ENCODE measurements at regions not wholly inside any gene's neighbourhood (a gene's known extent, or its start where the extent isn't known, plus 50 kb on each side); places are given as distances from the start of the nearest gene placed in this dataset.

DNA sequence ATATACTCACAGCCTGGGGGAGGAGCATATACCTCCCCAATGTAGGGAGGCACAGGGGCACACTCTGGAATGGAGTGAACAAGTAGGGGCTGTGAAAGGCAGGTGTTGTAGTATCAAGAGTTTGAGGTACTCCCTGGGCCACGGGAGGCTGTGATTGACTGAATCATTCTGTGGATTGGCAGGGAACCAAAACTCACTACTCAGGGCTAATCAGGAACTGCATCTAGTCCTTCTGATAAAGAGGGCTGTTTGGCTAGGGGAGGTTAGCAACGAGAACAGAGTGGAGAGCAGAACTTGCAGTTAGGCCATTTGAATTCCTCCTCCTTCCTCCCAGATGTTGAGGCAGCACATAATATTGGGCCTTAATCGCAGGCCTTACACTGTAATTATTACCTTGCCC lies 369.2 kb upstream of the MPDZ start:
- Histone ChIP-seq H3K79me2 (ENCODE audit: control insufficient read depth, insufficient read depth, low read length) (no peaks in the 10 kb centered on the region), H3K4me1 (ENCODE audit: control insufficient read depth, extremely low read depth, insufficient read depth, low read length) (no peaks in the 10 kb centered on the region), H2AFZ (ENCODE audit: low read length) (no peak overlapping the region), H3K27me3 (ENCODE audit: control insufficient read depth, insufficient read depth, low read length) (no peaks in the 10 kb centered on the region), H3K4me2 (ENCODE audit: extremely low read depth, insufficient read depth, low read length) (no peak overlapping the region), H4K20me1 (ENCODE audit: control insufficient read depth, extremely low read depth, insufficient read depth, low read length) (no peaks in the 10 kb centered on the region), H3K36me3 (ENCODE audit: control insufficient read depth, insufficient read depth, low read length) (no peaks in the 10 kb centered on the region), H3K4me3 (replicated peaks in 1 of 4; ENCODE audit: control extremely low read depth in 1 of 4, insufficient read depth in 1 of 4, low read depth in 3 of 4, low read length in 4 of 4) (no peak overlapping the region), H3K27ac (ENCODE audit: insufficient read depth, low read length) (no peak overlapping the region), H3K9me3 (ENCODE audit: control insufficient read depth, insufficient read depth, low read depth, low read length) (no peaks in the 10 kb centered on the region), H3K9ac (ENCODE audit: insufficient read depth, low read length) (no peak overlapping the region)
- DNase-seq (ENCODE audit: low read depth in 2 of 2): peak in 1 of 2 donors; percentile 4
- TF ChIP-seq, protein P1, sequence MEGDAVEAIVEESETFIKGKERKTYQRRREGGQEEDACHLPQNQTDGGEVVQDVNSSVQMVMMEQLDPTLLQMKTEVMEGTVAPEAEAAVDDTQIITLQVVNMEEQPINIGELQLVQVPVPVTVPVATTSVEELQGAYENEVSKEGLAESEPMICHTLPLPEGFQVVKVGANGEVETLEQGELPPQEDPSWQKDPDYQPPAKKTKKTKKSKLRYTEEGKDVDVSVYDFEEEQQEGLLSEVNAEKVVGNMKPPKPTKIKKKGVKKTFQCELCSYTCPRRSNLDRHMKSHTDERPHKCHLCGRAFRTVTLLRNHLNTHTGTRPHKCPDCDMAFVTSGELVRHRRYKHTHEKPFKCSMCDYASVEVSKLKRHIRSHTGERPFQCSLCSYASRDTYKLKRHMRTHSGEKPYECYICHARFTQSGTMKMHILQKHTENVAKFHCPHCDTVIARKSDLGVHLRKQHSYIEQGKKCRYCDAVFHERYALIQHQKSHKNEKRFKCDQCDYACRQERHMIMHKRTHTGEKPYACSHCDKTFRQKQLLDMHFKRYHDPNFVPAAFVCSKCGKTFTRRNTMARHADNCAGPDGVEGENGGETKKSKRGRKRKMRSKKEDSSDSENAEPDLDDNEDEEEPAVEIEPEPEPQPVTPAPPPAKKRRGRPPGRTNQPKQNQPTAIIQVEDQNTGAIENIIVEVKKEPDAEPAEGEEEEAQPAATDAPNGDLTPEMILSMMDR (conservative IDR thresholded peaks at IDR 0.05 in 1 of 2, IDR thresholded peaks at IDR 0.05 in 1 of 2; ENCODE audit: low read depth in 1 of 2, low read length in 2 of 2): no peak
- no peak for TF ChIP-seq EZH2 (IDR thresholded peaks at IDR 0.05; ENCODE audit: low read length, missing control alignments)

DNA sequence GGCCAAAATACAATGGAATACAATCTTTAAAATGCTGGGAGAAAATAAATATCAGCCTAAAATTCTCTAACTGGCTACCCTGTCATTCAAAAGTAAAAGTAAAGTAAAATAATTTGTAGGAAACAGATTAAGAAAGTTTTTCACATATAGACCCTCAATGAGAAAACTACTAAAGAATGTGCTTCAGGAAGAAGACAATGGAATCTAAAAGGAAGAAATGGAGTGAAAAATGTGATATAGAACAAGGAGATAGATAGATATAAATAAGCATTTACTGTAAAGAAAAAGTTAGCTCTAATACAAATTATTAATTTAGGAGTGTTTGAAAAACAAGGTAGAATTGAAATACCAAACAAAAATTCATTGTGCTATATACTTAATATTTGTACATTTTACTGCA lies 368.6 kb upstream of the MPDZ start:
- no peaks in the 10 kb centered on the region for H3K27me3 ChIP-seq (ENCODE audit: control insufficient read depth, insufficient read depth, low read length)
- H2AFZ ChIP-seq (ENCODE audit: low read length): no peak overlapping the region
- H3K4me2 ChIP-seq (ENCODE audit: extremely low read depth, insufficient read depth, low read length): no peak overlapping the region
- no peaks in the 10 kb centered on the region for H3K36me3 ChIP-seq (ENCODE audit: control insufficient read depth, insufficient read depth, low read length)
- H3K79me2 ChIP-seq (ENCODE audit: control insufficient read depth, insufficient read depth, low read length): no peaks in the 10 kb centered on the region
- H3K9ac ChIP-seq (ENCODE audit: insufficient read depth, low read length): no peak overlapping the region
- no peaks in the 10 kb centered on the region for H3K9me3 ChIP-seq (ENCODE audit: control insufficient read depth, insufficient read depth, low read depth, low read length)
- H3K4me1 ChIP-seq (ENCODE audit: control insufficient read depth, extremely low read depth, insufficient read depth, low read length): no peaks in the 10 kb centered on the region
- no peaks in the 10 kb centered on the region for H4K20me1 ChIP-seq (ENCODE audit: control insufficient read depth, extremely low read depth, insufficient read depth, low read length)
- H3K27ac ChIP-seq (ENCODE audit: insufficient read depth, low read length): no peak overlapping the region
- no peak for TF ChIP-seq EZH2 (IDR thresholded peaks at IDR 0.05; ENCODE audit: low read length, missing control alignments)
- TF ChIP-seq, protein P1 (conservative IDR thresholded peaks at IDR 0.05 in 1 of 2, IDR thresholded peaks at IDR 0.05 in 1 of 2; ENCODE audit: low read depth in 1 of 2, low read length in 2 of 2): no peak
- DNase-seq (ENCODE audit: low read depth in 2 of 2): no peak
- H3K4me3 ChIP-seq (replicated peaks in 1 of 4; ENCODE audit: control extremely low read depth in 1 of 4, insufficient read depth in 1 of 4, low read depth in 3 of 4, low read length in 4 of 4): no peak overlapping the region

DNA sequence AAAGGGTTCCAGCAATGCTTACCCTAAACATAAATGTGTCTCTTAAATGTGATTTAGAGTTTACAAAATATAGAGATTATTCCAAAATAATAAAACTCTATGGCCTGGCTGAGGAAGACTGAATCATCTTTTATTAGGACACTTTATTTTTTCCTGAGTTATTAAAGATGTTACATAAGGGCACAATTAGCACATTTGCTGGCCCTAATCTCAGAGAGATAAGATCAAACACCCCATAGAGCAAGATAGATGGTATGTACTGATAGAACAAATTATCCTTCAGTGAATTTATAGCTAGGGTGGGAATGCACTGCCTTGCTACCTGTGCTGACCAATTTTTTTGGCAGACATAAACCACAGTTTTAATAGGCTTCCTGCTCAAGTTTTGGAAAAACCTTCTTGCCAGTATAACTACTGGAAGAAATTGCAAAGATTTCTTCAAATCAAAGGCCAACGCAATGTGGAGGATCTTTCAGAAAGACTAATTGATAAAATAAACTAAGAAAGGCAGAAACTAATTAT lies 367.1 kb upstream of the MPDZ start:
- no peaks in the 10 kb centered on the region for H3K36me3 ChIP-seq (ENCODE audit: control insufficient read depth, insufficient read depth, low read length)
- no peak overlapping the region for H3K9ac ChIP-seq (ENCODE audit: insufficient read depth, low read length)
- no peaks in the 10 kb centered on the region for H3K79me2 ChIP-seq (ENCODE audit: control insufficient read depth, insufficient read depth, low read length)
- H3K4me1 ChIP-seq (ENCODE audit: control insufficient read depth, extremely low read depth, insufficient read depth, low read length): no peaks in the 10 kb centered on the region
- no peak overlapping the region for H2AFZ ChIP-seq (ENCODE audit: low read length)
- no peak for DNase-seq (ENCODE audit: low read depth in 2 of 2)
- H3K4me3 ChIP-seq (replicated peaks in 1 of 4; ENCODE audit: control extremely low read depth in 1 of 4, insufficient read depth in 1 of 4, low read depth in 3 of 4, low read length in 4 of 4): no peak overlapping the region
- no peak overlapping the region for H3K27ac ChIP-seq (ENCODE audit: insufficient read depth, low read length)
- H4K20me1 ChIP-seq (ENCODE audit: control insufficient read depth, extremely low read depth, insufficient read depth, low read length): no peaks in the 10 kb centered on the region
- no peak for TF ChIP-seq EZH2 (IDR thresholded peaks at IDR 0.05; ENCODE audit: low read length, missing control alignments)
- TF ChIP-seq, protein P1 (conservative IDR thresholded peaks at IDR 0.05 in 1 of 2, IDR thresholded peaks at IDR 0.05 in 1 of 2; ENCODE audit: low read depth in 1 of 2, low read length in 2 of 2): no peak
- no peak overlapping the region for H3K4me2 ChIP-seq (ENCODE audit: extremely low read depth, insufficient read depth, low read length)
- no peaks in the 10 kb centered on the region for H3K27me3 ChIP-seq (ENCODE audit: control insufficient read depth, insufficient read depth, low read length)
- H3K9me3 ChIP-seq (ENCODE audit: control insufficient read depth, insufficient read depth, low read depth, low read length): no peaks in the 10 kb centered on the region
